ENCODE measurements at regions not wholly inside any gene's neighbourhood (a gene's known extent, or its start where the extent isn't known, plus 50 kb on each side); places are given as distances from the start of the nearest gene placed in this dataset.

DNA sequence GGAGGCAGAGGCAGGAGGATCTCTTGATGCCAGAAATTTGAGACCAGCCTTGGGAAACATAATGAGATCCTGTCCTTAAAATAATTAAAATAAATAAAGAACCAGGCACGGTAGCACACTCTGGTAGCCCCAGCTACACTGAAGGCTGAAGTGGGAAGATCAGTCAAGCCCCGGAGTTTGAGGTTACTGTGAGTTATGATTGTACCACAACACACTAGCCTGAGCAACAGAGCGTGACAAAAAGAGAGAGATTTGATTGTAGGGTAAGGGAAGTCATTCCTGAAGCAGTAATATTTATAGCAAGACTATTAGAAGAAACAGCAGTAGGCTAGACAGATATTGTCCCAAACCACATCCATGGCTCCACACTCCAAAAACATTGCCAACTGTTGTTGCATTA lies 1408.4 kb upstream of the TENM4 start:
- ChIA-PET CTCF (no interaction called here), POLR2A (no interaction called here)
- TF ChIP-seq, protein P1, sequence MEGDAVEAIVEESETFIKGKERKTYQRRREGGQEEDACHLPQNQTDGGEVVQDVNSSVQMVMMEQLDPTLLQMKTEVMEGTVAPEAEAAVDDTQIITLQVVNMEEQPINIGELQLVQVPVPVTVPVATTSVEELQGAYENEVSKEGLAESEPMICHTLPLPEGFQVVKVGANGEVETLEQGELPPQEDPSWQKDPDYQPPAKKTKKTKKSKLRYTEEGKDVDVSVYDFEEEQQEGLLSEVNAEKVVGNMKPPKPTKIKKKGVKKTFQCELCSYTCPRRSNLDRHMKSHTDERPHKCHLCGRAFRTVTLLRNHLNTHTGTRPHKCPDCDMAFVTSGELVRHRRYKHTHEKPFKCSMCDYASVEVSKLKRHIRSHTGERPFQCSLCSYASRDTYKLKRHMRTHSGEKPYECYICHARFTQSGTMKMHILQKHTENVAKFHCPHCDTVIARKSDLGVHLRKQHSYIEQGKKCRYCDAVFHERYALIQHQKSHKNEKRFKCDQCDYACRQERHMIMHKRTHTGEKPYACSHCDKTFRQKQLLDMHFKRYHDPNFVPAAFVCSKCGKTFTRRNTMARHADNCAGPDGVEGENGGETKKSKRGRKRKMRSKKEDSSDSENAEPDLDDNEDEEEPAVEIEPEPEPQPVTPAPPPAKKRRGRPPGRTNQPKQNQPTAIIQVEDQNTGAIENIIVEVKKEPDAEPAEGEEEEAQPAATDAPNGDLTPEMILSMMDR (IDR thresholded peaks at IDR 0.05; ENCODE audit: insufficient read depth, low read depth, low read length), result no peak
- Histone ChIP-seq H3K36me3 (ENCODE audit: control insufficient read depth, insufficient read depth, low read length) (no peaks in the 10 kb centered on the region), H3K4me3 (ENCODE audit: low read depth, low read length) (no peak overlapping the region), H3K27me3 (ENCODE audit: control insufficient read depth, insufficient read depth, low read length) (no peaks in the 10 kb centered on the region)
- DNase-seq (ENCODE audit: low read depth), result no peak

DNA sequence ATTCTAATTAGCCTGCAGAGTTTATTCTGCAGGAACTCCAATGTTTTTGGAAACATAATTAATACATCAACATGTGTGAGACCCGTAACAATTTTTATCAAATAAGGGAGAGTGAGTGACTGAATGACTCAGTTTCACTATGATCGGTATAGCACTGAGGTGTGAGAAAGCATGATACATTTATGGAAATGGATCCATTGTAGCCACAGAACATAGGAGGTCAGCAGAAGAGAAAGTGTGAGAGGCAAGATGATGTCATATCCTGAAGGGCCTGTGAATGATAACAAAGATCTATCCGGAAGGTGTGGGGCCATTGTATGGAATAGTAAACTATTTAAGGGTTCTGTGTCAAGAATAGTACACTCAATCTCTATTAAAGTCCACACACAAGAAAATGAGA lies 1406.1 kb upstream of the TENM4 start:
- DNase-seq (ENCODE audit: low read depth), result no peak
- ChIA-PET CTCF (no interaction called here), POLR2A (no interaction called here)
- H3K4me3 ChIP-seq (ENCODE audit: low read depth, low read length), result no peak overlapping the region
- no peaks in the 10 kb centered on the region for H3K27me3 ChIP-seq (ENCODE audit: control insufficient read depth, insufficient read depth, low read length)
- TF ChIP-seq, protein P1 (IDR thresholded peaks at IDR 0.05; ENCODE audit: insufficient read depth, low read depth, low read length), result no peak
- H3K36me3 ChIP-seq (ENCODE audit: control insufficient read depth, insufficient read depth, low read length), result no peaks in the 10 kb centered on the region

DNA sequence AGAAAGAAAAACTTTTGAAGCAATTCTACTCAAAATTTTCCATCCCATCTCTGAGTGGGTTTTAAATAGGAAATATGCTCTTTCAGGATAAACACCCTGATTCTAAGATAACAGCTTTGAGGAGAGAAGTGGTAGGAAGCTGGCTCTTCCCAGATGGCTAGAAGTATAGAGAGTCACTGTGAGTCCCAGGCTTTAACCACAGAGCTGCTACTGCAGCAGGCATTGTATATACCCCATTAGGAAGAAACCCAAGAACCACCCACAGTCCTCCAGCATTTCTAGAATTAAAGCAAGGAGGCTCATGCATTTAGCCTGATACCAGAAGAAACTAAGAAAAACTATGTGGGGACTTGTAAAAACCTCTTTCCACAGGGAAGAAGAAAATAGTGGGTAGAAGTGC lies 1405.6 kb upstream of the TENM4 start:
- CTCF ChIA-PET, result no interaction called here

DNA sequence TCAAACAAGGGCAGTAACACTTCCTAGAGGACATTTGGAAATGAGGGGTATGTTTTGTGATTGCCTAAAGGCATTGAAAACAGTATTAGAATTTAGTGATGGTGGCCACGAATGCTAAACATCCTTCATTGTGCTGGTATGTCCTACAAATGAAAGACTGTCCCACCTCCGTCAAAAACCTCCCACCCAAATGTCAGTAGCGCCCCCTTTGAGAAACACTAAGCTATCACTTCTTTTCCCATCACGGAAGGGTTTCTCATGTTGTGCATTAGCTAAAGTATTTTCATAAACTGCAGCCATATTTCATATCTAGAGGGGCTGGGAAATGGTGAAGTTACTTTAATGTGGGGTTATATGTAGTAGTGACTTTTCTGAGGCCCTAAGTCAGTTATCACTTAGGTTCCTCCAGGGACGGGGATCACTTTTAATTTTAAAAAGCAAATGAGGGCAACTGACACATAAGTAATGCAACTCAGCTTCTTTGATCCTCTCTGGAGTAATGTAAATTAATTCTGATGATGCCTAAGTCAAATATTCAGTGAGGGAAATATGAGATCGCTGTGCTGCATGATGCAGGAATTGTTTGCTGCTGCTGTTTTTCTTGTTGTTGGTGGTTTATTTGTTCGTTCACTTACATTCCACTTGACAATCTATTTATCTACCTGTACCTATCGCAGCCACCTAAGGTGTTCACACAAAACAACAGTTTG lies 1403.4 kb upstream of the TENM4 start:
- Histone ChIP-seq H3K27me3 (ENCODE audit: control insufficient read depth, insufficient read depth, low read length) (no peaks in the 10 kb centered on the region), H3K4me3 (ENCODE audit: low read depth, low read length) (no peak overlapping the region), H3K36me3 (ENCODE audit: control insufficient read depth, insufficient read depth, low read length) (no peaks in the 10 kb centered on the region)
- CTCF ChIA-PET, result no interaction called here
- POLR2A ChIA-PET, result no interaction called here
- DNase-seq (ENCODE audit: low read depth), result no peak
- TF ChIP-seq, protein P1 (IDR thresholded peaks at IDR 0.05; ENCODE audit: insufficient read depth, low read depth, low read length), result no peak

More for the DNA sequence above, 1405.6 kb upstream of the TENM4 start:
- TF ChIP-seq, protein P1 (IDR thresholded peaks at IDR 0.05; ENCODE audit: insufficient read depth, low read depth, low read length), result no peak
- Histone ChIP-seq H3K4me3 (ENCODE audit: low read depth, low read length) (no peak overlapping the region), H3K36me3 (ENCODE audit: control insufficient read depth, insufficient read depth, low read length) (no peaks in the 10 kb centered on the region), H3K27me3 (ENCODE audit: control insufficient read depth, insufficient read depth, low read length) (no peaks in the 10 kb centered on the region)
- DNase-seq (ENCODE audit: low read depth), result no peak
- POLR2A ChIA-PET, result no interaction called here

DNA sequence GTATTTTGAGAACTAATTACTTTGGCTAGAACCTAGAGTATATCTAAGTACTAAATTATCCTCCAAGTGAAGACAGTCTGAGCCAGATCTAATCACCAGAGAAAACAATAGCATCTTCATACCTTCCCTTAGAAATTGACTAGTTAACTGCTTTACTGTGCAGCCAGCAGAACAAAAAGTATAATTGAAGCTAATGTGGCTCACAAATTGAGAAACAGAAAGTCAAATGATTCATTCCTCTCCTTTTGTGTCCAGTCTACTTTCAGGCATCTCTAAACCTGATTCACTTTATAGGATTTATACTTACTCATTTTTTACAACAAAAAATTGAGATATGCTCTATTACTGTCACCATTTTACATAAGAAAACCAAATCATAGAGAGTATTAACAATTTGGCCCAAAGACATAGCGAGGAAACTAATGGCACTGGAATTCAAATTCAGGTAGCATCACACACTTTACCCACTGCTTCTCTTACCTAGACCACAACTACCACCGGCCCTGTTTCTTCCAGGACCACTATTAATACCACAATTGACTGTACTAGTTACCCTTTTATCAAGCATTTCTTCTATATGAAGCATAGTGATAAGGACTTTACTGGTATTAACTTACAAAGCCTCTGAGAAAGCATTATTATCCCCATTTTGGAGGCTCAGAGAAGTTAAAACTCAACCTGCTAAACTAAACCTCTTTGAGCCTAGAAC lies 1402.6 kb upstream of the TENM4 start:
- TF ChIP-seq, protein P1 (IDR thresholded peaks at IDR 0.05; ENCODE audit: insufficient read depth, low read depth, low read length), result no peak
- POLR2A ChIA-PET, result no interaction called here
- H3K27me3 ChIP-seq (ENCODE audit: control insufficient read depth, insufficient read depth, low read length), result no peaks in the 10 kb centered on the region
- no peaks in the 10 kb centered on the region for H3K36me3 ChIP-seq (ENCODE audit: control insufficient read depth, insufficient read depth, low read length)
- DNase-seq (ENCODE audit: low read depth), result no peak
- CTCF ChIA-PET, result no interaction called here
- H3K4me3 ChIP-seq (ENCODE audit: low read depth, low read length), result no peak overlapping the region
